ENCODE measurements at regions not wholly inside any gene's neighbourhood (a gene's known extent, or its start where the extent isn't known, plus 50 kb on each side); places are given as distances from the start of the nearest gene placed in this dataset.
"Not testable (repeated sequence)": the region's sequence is repeated elsewhere in the genome, so short reads cannot be mapped to it uniquely, and the experiment has no call there.

DNA sequence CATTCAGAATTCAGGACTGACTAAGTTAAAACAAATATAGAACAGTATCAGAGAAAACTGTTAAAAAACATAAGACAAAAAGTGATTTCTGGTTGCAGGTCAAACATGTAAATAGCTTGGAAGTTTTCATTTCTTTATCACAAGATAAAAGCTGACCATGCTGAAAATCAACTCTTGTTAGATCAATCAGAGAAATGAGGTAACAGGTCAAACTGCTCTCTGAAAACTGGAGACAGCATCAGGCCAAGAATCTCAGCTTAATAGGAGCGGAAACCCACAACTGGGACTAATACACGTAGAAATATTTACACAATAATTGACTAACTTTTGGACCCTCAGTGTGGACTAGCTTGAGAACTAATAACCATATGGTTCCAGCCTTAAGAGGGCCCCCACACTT is 1012.8 kb upstream of the EDIL3 start:
- no peaks in the 10 kb centered on the region for H3K36me3 ChIP-seq (ENCODE audit: control insufficient read depth, insufficient read depth, low read length)
- H3K4me1 ChIP-seq (ENCODE audit: control insufficient read depth, insufficient read depth, low read length): no peaks in the 10 kb centered on the region
- H3K9me3 ChIP-seq (ENCODE audit: control insufficient read depth, insufficient read depth, low read length): no peaks in the 10 kb centered on the region
- no peak overlapping the region for H3K4me3 ChIP-seq (ENCODE audit: low read depth, low read length)
- H3K27me3 ChIP-seq (ENCODE audit: control insufficient read depth, insufficient read depth, low read length): no peaks in the 10 kb centered on the region
- no peak overlapping the region for H3K9ac ChIP-seq (ENCODE audit: low read depth, low read length)

GRCh38 chr5:85428426-85428934 is 1043.8 kb upstream of the EDIL3 start:
- H3K9ac ChIP-seq (ENCODE audit: low read depth, low read length): no peak overlapping the region
- H3K4me1 ChIP-seq (ENCODE audit: control insufficient read depth, insufficient read depth, low read length): no peaks in the 10 kb centered on the region
- no peaks in the 10 kb centered on the region for H3K9me3 ChIP-seq (ENCODE audit: control insufficient read depth, insufficient read depth, low read length)
- no peak overlapping the region for H3K4me3 ChIP-seq (ENCODE audit: low read depth, low read length)
- no peaks in the 10 kb centered on the region for H3K36me3 ChIP-seq (ENCODE audit: control insufficient read depth, insufficient read depth, low read length)
- no peaks in the 10 kb centered on the region for H3K27me3 ChIP-seq (ENCODE audit: control insufficient read depth, insufficient read depth, low read length)

- not testable (repeated sequence) for H3K27me3 ChIP-seq (ENCODE audit: control insufficient read depth, insufficient read depth, low read length)
Observed at GRCh38 chr5:85431726-85432125, 1047.0 kb upstream of the EDIL3 start.

DNA sequence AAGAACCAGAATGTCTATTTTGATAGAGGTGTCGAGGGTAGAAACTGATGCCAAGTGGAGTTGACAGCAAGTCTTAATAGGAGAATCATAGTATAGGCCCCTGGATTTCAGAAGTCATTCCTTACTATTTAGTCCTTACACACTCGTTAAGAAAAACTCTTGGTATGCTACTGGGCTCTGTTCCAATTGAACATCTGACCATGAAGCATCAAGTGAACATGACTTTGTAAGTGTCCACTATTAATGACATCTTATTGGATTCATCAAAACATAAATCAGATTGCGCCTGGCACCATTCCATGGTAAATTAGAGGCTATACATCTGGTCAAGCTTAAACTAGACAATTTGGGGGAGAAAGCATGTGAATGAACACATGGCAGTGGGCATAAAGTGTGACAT is 1056.5 kb upstream of the EDIL3 start:
- H3K9me3 ChIP-seq (ENCODE audit: control insufficient read depth, insufficient read depth, low read length): no peaks in the 10 kb centered on the region
- H3K4me3 ChIP-seq (ENCODE audit: low read depth, low read length): no peak overlapping the region
- no peaks in the 10 kb centered on the region for H3K27me3 ChIP-seq (ENCODE audit: control insufficient read depth, insufficient read depth, low read length)
- no peak overlapping the region for H3K9ac ChIP-seq (ENCODE audit: low read depth, low read length)
- H3K4me1 ChIP-seq (ENCODE audit: control insufficient read depth, insufficient read depth, low read length): no peaks in the 10 kb centered on the region
- no peaks in the 10 kb centered on the region for H3K36me3 ChIP-seq (ENCODE audit: control insufficient read depth, insufficient read depth, low read length)

More at GRCh38 chr5:85431726-85432125, 1047.0 kb upstream of the EDIL3 start:
- not testable (repeated sequence) for H3K9ac ChIP-seq (ENCODE audit: low read depth, low read length); H3K4me1 ChIP-seq (ENCODE audit: control insufficient read depth, insufficient read depth, low read length); H3K9me3 ChIP-seq (ENCODE audit: control insufficient read depth, insufficient read depth, low read length); H3K36me3 ChIP-seq (ENCODE audit: control insufficient read depth, insufficient read depth, low read length); H3K4me3 ChIP-seq (ENCODE audit: low read depth, low read length)

- Histone ChIP-seq H3K9ac (ENCODE audit: low read depth, low read length) (no peak overlapping the region), H3K9me3 (ENCODE audit: control insufficient read depth, insufficient read depth, low read length) (no peaks in the 10 kb centered on the region), H3K27me3 (ENCODE audit: control insufficient read depth, insufficient read depth, low read length) (no peaks in the 10 kb centered on the region), H3K4me3 (ENCODE audit: low read depth, low read length) (no peak overlapping the region), H3K4me1 (ENCODE audit: control insufficient read depth, insufficient read depth, low read length) (no peaks in the 10 kb centered on the region), H3K36me3 (ENCODE audit: control insufficient read depth, insufficient read depth, low read length) (no peaks in the 10 kb centered on the region)
Observed at GRCh38 chr5:85441853-85442252, 1057.2 kb upstream of the EDIL3 start.

DNA sequence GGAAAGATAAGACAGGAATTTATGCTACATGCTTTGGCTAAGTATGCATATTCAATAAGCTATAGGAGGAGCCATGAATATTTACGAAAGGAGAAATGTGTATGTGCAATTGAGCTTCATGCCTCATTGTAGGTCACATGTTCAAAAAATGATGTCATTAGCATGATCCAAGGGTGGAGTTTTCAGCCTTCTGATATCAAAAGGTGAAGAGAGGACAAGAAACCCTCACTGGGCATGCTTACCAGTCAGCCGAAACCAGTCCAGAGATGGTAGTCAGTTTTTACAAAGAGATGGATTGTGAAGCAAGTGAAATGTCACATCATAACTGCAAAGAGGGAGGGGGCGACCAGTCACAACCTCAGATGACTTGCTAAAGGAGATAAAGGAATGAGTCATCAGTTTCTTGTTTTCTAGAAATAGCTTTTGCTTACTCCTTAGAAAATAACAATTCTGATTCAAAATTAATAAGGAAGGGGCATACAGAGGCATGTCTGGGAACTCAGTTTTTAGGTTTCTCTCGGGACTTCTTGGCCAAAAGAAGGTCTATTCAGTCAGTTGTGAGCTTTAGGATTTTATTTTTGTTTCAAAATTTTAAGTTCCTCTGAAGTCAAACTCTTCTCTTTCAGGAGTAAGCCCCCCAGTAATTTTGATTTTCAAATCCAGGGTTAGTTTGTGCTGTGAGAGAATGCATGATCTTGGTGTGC is 1067.8 kb upstream of the EDIL3 start:
- Histone ChIP-seq H3K4me1 (ENCODE audit: control insufficient read depth, insufficient read depth, low read length) (no peaks in the 10 kb centered on the region), H3K9ac (ENCODE audit: low read depth, low read length) (no peak overlapping the region), H3K4me3 (ENCODE audit: low read depth, low read length) (no peak overlapping the region), H3K9me3 (ENCODE audit: control insufficient read depth, insufficient read depth, low read length) (no peaks in the 10 kb centered on the region), H3K36me3 (ENCODE audit: control insufficient read depth, insufficient read depth, low read length) (no peaks in the 10 kb centered on the region), H3K27me3 (ENCODE audit: control insufficient read depth, insufficient read depth, low read length) (no peaks in the 10 kb centered on the region)

DNA sequence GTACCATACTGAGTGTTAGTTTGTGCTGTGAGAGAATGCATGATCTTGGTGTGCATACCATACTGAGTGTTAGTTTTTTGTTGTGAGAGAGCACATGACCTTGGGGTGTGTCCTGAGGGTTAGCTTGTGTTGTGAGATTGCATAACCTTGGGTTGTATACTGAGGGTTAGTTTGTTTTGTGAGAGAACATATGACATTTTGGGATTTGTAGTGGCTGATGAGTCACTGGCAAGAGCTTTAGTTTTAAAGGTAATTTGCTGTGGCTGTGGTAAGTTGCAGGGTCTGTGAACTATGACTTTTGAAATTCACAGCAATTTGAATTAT is 1068.3 kb upstream of the EDIL3 start:
- H3K9ac ChIP-seq (ENCODE audit: low read depth, low read length): no peak overlapping the region
- H3K9me3 ChIP-seq (ENCODE audit: control insufficient read depth, insufficient read depth, low read length): no peaks in the 10 kb centered on the region
- H3K27me3 ChIP-seq (ENCODE audit: control insufficient read depth, insufficient read depth, low read length): no peaks in the 10 kb centered on the region
- H3K4me3 ChIP-seq (ENCODE audit: low read depth, low read length): no peak overlapping the region
- H3K4me1 ChIP-seq (ENCODE audit: control insufficient read depth, insufficient read depth, low read length): no peaks in the 10 kb centered on the region
- no peaks in the 10 kb centered on the region for H3K36me3 ChIP-seq (ENCODE audit: control insufficient read depth, insufficient read depth, low read length)

- Histone ChIP-seq H3K36me3 (ENCODE audit: control insufficient read depth, insufficient read depth, low read length) (no peaks in the 10 kb centered on the region), H3K4me1 (ENCODE audit: control insufficient read depth, insufficient read depth, low read length) (no peaks in the 10 kb centered on the region), H3K27me3 (ENCODE audit: control insufficient read depth, insufficient read depth, low read length) (no peaks in the 10 kb centered on the region), H3K9ac (ENCODE audit: low read depth, low read length) (no peak overlapping the region), H3K4me3 (ENCODE audit: low read depth, low read length) (no peak overlapping the region), H3K9me3 (ENCODE audit: control insufficient read depth, insufficient read depth, low read length) (no peaks in the 10 kb centered on the region)
Observed at GRCh38 chr5:85458319-85458718, 1073.6 kb upstream of the EDIL3 start.

DNA sequence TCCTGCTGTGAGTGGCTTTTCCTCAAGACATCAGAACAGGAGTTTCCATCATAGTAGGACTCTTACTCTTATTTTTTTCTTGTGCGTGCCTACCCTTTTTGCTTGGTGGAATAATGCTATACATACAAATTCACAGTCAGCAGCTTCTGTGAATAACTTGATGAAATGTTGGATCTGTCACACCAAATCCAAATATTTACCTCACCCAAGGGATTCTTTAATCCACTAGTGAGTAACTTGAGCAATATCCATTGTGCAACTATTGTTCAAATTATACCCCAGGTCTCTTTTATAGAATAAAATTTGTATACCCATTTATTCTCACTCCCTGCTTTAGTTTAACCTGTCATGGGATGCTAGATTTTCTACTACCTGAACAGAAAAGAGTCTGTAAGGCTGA is 1078.3 kb upstream of the EDIL3 start:
- Histone ChIP-seq H3K27me3 (ENCODE audit: control insufficient read depth, insufficient read depth, low read length) (no peaks in the 10 kb centered on the region), H3K9ac (ENCODE audit: low read depth, low read length) (no peak overlapping the region), H3K4me1 (ENCODE audit: control insufficient read depth, insufficient read depth, low read length) (no peaks in the 10 kb centered on the region), H3K4me3 (ENCODE audit: low read depth, low read length) (no peak overlapping the region), H3K9me3 (ENCODE audit: control insufficient read depth, insufficient read depth, low read length) (no peaks in the 10 kb centered on the region), H3K36me3 (ENCODE audit: control insufficient read depth, insufficient read depth, low read length) (no peaks in the 10 kb centered on the region)

DNA sequence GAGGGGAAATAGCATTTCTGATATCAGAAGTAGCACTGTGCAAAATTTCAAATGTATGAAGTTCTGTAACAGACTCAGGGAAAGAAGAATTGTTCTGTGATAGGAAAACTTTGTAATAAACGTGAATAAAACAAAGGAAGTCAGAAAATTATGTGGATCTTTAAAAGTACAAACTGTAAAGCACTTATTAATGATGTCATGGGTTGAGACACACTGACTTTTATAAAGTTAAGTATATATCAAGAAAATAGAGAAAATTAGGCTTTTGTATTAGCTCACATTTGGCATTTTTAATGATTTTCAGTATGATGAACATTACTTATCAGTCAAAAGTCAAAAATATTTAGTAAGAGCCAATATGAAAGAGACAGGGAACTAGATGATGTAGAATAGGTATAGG is 1081.7 kb upstream of the EDIL3 start:
- Histone ChIP-seq H3K4me3 (ENCODE audit: low read depth, low read length) (no peak overlapping the region), H3K9ac (ENCODE audit: low read depth, low read length) (no peak overlapping the region), H3K4me1 (ENCODE audit: control insufficient read depth, insufficient read depth, low read length) (no peaks in the 10 kb centered on the region), H3K27me3 (ENCODE audit: control insufficient read depth, insufficient read depth, low read length) (no peaks in the 10 kb centered on the region), H3K9me3 (ENCODE audit: control insufficient read depth, insufficient read depth, low read length) (no peaks in the 10 kb centered on the region), H3K36me3 (ENCODE audit: control insufficient read depth, insufficient read depth, low read length) (no peaks in the 10 kb centered on the region)

- Histone ChIP-seq H3K36me3 (ENCODE audit: control insufficient read depth, insufficient read depth, low read length) (no peaks in the 10 kb centered on the region), H3K9me3 (ENCODE audit: control insufficient read depth, insufficient read depth, low read length) (no peaks in the 10 kb centered on the region), H3K4me3 (ENCODE audit: low read depth, low read length) (no peak overlapping the region), H3K9ac (ENCODE audit: low read depth, low read length) (no peak overlapping the region), H3K4me1 (ENCODE audit: control insufficient read depth, insufficient read depth, low read length) (no peaks in the 10 kb centered on the region), H3K27me3 (ENCODE audit: control insufficient read depth, insufficient read depth, low read length) (no peaks in the 10 kb centered on the region)
Observed at GRCh38 chr5:85472749-85473148, 1088.1 kb upstream of the EDIL3 start.

DNA sequence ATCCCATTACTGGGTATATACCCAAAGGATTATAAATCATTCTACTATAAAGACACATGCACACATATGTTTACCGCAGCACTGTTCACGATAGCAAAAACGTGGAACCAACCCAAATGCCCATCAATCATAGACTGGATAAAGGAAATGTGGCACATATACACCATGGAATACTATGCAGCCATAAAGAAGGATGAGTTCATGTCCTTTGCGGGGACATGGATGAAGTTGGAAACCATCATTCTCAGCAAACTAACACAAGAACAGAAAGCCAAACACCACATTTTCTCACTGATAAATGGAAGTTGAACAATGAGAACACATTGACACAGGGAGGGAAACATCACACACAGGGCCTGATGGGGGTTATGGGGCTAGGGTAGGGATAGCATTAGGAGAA is 1090.5 kb upstream of the EDIL3 start:
- H3K4me3 ChIP-seq (ENCODE audit: low read depth, low read length); H3K4me1 ChIP-seq (ENCODE audit: control insufficient read depth, insufficient read depth, low read length); H3K9me3 ChIP-seq (ENCODE audit: control insufficient read depth, insufficient read depth, low read length); H3K36me3 ChIP-seq (ENCODE audit: control insufficient read depth, insufficient read depth, low read length); H3K27me3 ChIP-seq (ENCODE audit: control insufficient read depth, insufficient read depth, low read length); H3K9ac ChIP-seq (ENCODE audit: low read depth, low read length): not testable (repeated sequence)
